ENCODE measurements at regions not wholly inside any gene's neighbourhood (a gene's known extent, or its start where the extent isn't known, plus 50 kb on each side); places are given as distances from the start of the nearest gene placed in this dataset.

DNA sequence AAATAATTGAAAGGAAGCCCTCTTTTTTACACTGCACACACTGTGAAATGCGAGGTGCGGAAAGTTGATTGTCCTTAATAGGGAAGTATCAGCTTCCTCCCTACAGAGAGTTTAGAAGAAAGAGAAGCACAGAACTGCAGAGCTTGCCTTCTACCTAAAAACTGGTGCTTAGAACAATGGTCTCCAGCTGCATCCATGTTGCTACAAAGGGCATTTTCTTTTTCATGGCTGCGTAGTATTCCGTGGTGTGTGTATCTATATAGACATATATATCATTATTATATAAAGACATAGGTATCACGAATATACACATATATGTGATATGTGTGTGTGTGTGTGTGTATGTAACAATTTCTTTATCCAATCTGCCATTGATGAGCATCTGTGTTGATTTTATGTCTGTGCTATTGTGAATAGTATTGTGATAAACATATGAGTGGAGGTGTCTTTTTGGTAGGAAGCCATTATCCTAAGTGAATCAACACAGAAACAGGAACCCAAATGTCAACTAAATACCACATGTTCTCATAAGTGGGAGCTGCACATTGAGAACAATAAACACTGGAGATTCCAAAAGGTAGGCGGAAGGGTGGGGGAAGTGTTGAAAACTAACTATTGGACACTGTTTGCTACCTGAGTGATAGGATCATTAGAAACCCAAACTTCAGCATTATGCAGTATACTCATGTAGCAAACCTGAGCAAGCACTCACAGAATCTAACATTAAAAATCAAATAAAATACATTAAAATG is 290.0 kb upstream of the RUNX1 start:
- peaks cover 0 to 1% (median 0%) of the 10 kb centered on the region in 5 donors for H3K9me3 Mint-ChIP-seq
- Histone ChIP-seq H3K9me3 (ENCODE audit: low read length) (no peaks in the 10 kb centered on the region), H3K27ac (ENCODE audit: low read depth, low read length) (no peak overlapping the region), H3K4me3 (ENCODE audit: low read length) (no peak overlapping the region), H3K27me3 (ENCODE audit: insufficient read depth, low read length, poor library complexity, severe bottlenecking) (no peaks in the 10 kb centered on the region), H3K36me3 (ENCODE audit: insufficient read depth, low read length) (no peaks in the 10 kb centered on the region), H3K4me1 (ENCODE audit: insufficient read depth, low read length) (no peaks in the 10 kb centered on the region)
- POLR2A ChIA-PET, result no interaction called here
- H3K27ac Mint-ChIP-seq, result no peak overlapping the region
- CTCF ChIA-PET, result interaction anchor here (0.8 to 1.0 kb wide), 2 partner anchors 9 to 10 kb away, joined by 3 read pairs; no protein-coding TSS in a partner anchor
- no peak for DNase-seq
- H3K4me1 Mint-ChIP-seq, result peaks cover 10 to 15% (median 14%) of the 10 kb centered on the region in 3 donors
- no peak overlapping the region for H3K4me3 Mint-ChIP-seq
- peaks cover 12 to 18% of the 10 kb centered on the region in 2 donors for H3K27me3 Mint-ChIP-seq
- peaks cover 0 to 4% (median 2%) of the 10 kb centered on the region in 3 donors for H3K36me3 Mint-ChIP-seq

DNA sequence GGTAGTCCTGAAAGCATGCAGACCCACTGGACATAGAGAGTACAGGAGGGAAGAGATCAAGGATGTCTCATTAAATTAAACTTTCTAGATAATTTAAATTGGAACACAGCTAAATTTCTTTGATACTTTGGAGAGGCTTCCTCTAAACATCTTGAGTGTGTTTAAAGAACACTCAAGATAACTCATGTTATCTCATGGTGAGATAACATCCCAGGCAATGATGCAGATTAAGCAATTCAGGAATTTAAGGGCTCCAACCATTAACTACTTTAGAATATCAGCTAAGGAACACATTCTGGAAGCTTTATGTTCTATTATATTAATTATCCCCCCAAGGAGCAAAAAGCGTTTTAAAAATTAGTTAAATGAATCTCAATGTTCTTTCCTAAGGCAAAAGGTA is 289.2 kb upstream of the RUNX1 start:
- ChIA-PET CTCF (interaction anchor here (0.8 to 1.0 kb wide), 2 partner anchors 8 to 10 kb away, joined by 3 read pairs; no protein-coding TSS in a partner anchor), POLR2A (no interaction called here)
- no peaks in the 10 kb centered on the region for H3K9me3 ChIP-seq (ENCODE audit: low read length)
- no peak overlapping the region for H3K4me3 ChIP-seq (ENCODE audit: low read length)
- peaks cover 0 to 1% (median 0%) of the 10 kb centered on the region in 5 donors for H3K9me3 Mint-ChIP-seq
- no peaks in the 10 kb centered on the region for H3K27me3 ChIP-seq (ENCODE audit: insufficient read depth, low read length, poor library complexity, severe bottlenecking)
- H3K27me3 Mint-ChIP-seq, result peaks cover 12 to 18% of the 10 kb centered on the region in 2 donors
- no peak for DNase-seq
- H3K4me3 Mint-ChIP-seq, result no peak overlapping the region
- no peak overlapping the region for H3K27ac Mint-ChIP-seq
- peaks cover 0 to 4% (median 2%) of the 10 kb centered on the region in 3 donors for H3K36me3 Mint-ChIP-seq
- H3K4me1 ChIP-seq (ENCODE audit: insufficient read depth, low read length), result no peaks in the 10 kb centered on the region
- H3K4me1 Mint-ChIP-seq, result peaks cover 9 to 12% (median 11%) of the 10 kb centered on the region in 3 donors
- H3K36me3 ChIP-seq (ENCODE audit: insufficient read depth, low read length), result no peaks in the 10 kb centered on the region
- H3K27ac ChIP-seq (ENCODE audit: low read depth, low read length), result no peak overlapping the region

DNA sequence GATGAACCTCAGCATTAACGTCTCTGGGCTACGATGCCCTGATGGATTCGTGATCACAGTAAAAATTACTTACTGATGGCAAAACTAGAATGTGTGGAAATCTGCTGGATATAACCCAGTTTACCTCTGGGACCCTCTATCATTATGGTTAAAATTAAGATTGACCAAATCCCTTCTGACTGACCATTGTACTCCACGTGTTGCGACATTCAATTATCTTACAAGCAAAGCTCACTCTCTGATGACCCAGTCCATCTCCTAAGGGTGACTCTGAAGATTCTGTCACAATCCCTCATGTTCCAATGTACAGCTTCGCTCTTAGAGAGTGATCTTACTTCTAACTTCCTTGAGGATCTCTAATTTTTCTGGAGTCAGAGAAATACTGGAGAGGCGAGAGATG is 288.5 kb upstream of the RUNX1 start:
- H3K36me3 Mint-ChIP-seq, result peaks cover 0 to 4% (median 2%) of the 10 kb centered on the region in 3 donors
- CTCF ChIA-PET, result interaction anchor here (1.0 kb wide), 1 partner anchor 8 kb away, joined by 3 read pairs; no protein-coding TSS in a partner anchor

DNA sequence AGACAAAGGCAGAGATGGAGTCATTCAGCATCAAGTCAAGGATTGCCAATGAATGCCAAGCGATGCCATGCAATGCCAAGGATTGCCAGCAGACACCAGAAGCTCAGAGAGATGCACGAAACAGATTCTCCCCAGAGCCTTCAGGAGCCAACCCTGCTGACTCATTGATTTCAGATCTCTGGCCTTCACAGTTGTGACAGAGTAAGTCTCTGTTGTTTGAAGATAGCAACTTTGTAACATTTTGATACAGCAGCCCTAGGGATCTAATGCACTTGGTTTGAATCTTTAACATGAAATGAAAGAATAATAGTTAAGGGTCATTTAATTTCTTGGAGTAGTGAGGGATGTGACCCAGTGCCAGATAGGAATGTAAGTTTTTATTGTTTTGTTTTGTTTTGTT is 287.4 kb upstream of the RUNX1 start:
- H3K27ac ChIP-seq (ENCODE audit: low read depth, low read length), result no peak overlapping the region
- H3K27me3 Mint-ChIP-seq, result peaks cover 10 to 21% of the 10 kb centered on the region in 2 donors
- H3K27me3 ChIP-seq (ENCODE audit: insufficient read depth, low read length, poor library complexity, severe bottlenecking), result no peaks in the 10 kb centered on the region
- no peaks in the 10 kb centered on the region for H3K4me1 ChIP-seq (ENCODE audit: insufficient read depth, low read length)
- POLR2A ChIA-PET, result no interaction called here
- no peak overlapping the region for H3K4me3 Mint-ChIP-seq
- no peak overlapping the region for H3K27ac Mint-ChIP-seq
- no peak overlapping the region for H3K4me3 ChIP-seq (ENCODE audit: low read length)
- peaks cover 0 to 7% (median 2%) of the 10 kb centered on the region in 3 donors for H3K36me3 Mint-ChIP-seq
- CTCF ChIA-PET, result no interaction called here
- no peaks in the 10 kb centered on the region for H3K36me3 ChIP-seq (ENCODE audit: insufficient read depth, low read length)
- H3K4me1 Mint-ChIP-seq, result no peaks in the 10 kb centered on the region
- H3K9me3 Mint-ChIP-seq, result peaks cover 0 to 3% (median 0%) of the 10 kb centered on the region in 5 donors
- DNase-seq, result no peak
- H3K9me3 ChIP-seq (ENCODE audit: low read length), result no peaks in the 10 kb centered on the region

More for the DNA sequence above, 288.5 kb upstream of the RUNX1 start:
- Histone ChIP-seq H3K36me3 (ENCODE audit: insufficient read depth, low read length) (no peaks in the 10 kb centered on the region), H3K27me3 (ENCODE audit: insufficient read depth, low read length, poor library complexity, severe bottlenecking) (no peaks in the 10 kb centered on the region), H3K9me3 (ENCODE audit: low read length) (no peaks in the 10 kb centered on the region), H3K27ac (ENCODE audit: low read depth, low read length) (no peak overlapping the region), H3K4me1 (ENCODE audit: insufficient read depth, low read length) (no peaks in the 10 kb centered on the region), H3K4me3 (ENCODE audit: low read length) (no peak overlapping the region)
- POLR2A ChIA-PET, result no interaction called here
- Mint-ChIP-seq H3K27me3 (peaks cover 12 to 22% of the 10 kb centered on the region in 2 donors), H3K27ac (peak overlapping the region in 1 of 8 donors; percentile 17), H3K4me3 (no peak overlapping the region), H3K9me3 (peaks cover 0 to 1% (median 0%) of the 10 kb centered on the region in 5 donors), H3K4me1 (peaks cover 4 to 5% (median 4%) of the 10 kb centered on the region in 3 donors)
- no peak for DNase-seq

DNA sequence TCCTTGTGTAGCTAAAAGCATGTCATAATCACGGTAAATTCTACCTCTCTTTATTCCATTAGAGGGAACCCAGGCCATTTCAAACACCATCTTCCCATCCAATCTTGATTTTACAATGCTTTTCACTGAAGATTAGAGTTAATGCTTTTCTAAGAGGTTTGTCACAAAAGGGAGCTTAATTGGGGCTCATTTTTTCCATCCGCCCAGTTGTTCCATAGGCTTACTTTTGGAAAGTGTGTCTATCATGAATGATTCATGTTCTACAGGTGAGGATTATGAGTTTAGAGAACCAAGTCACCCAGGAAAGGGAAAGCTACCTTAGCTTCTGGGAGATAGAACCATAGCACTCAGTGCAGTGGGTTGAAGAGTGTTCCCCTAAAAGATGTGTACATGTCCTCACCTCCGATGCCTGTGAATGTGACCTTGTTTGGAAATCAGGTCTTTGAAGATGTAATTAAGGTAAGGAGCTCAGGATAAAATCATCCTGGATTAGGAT is 286.9 kb upstream of the RUNX1 start:
- CTCF ChIA-PET, result no interaction called here
- POLR2A ChIA-PET, result no interaction called here
- Mint-ChIP-seq H3K4me1 (no peaks in the 10 kb centered on the region), H3K9me3 (peaks cover 0 to 5% (median 0%) of the 10 kb centered on the region in 5 donors), H3K4me3 (no peak overlapping the region), H3K27ac (no peak overlapping the region), H3K27me3 (peaks cover 8 to 21% of the 10 kb centered on the region in 2 donors), H3K36me3 (peaks cover 0 to 12% (median 2%) of the 10 kb centered on the region in 3 donors)
- Histone ChIP-seq H3K9me3 (ENCODE audit: low read length) (no peaks in the 10 kb centered on the region), H3K4me3 (ENCODE audit: low read length) (no peak overlapping the region), H3K27me3 (ENCODE audit: insufficient read depth, low read length, poor library complexity, severe bottlenecking) (no peaks in the 10 kb centered on the region), H3K27ac (ENCODE audit: low read depth, low read length) (no peak overlapping the region), H3K4me1 (ENCODE audit: insufficient read depth, low read length) (no peaks in the 10 kb centered on the region), H3K36me3 (ENCODE audit: insufficient read depth, low read length) (no peaks in the 10 kb centered on the region)
- no peak for DNase-seq

DNA sequence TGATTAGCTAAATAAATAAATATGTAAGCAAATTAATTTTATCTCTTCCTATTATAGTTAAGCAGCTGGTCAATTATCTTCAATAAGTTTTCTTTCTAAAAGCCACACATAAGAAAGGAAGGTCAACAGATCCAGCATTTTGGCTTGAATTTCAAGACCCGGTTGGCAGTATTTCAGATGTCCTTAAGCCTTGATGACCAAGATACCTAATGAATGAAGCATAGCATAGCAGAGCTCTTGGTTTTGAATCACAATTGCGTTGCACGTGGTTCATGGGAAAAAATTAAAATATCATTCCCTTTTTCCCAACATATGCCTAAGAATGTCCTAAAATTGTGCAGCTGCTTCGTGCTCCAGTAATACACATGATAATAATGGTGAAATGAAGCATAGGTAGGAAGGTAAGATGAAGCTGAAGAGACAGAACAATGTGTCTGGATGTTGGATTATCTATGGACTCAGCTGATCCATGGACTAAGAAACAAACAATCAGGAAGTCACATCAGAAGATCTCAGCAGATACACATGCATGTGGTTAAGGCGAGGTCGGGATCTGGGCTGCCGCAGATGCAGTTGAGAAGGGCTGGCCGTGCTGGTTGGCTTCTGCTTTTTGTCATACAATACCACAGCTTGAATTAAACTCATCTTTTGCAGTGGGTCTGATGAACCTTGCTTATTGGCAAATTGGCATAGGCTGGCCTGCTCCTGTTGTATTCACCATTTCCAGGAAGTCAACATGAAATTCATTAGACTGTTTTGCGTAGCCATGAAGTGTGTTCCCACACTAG is 284.9 kb upstream of the RUNX1 start:
- peaks cover 0 to 5% (median 0%) of the 10 kb centered on the region in 5 donors for H3K9me3 Mint-ChIP-seq
- Histone ChIP-seq H3K4me1 (ENCODE audit: insufficient read depth, low read length) (no peaks in the 10 kb centered on the region), H3K27me3 (ENCODE audit: insufficient read depth, low read length, poor library complexity, severe bottlenecking) (no peaks in the 10 kb centered on the region), H3K27ac (ENCODE audit: low read depth, low read length) (no peak overlapping the region), H3K4me3 (ENCODE audit: low read length) (no peak overlapping the region), H3K36me3 (ENCODE audit: insufficient read depth, low read length) (no peaks in the 10 kb centered on the region), H3K9me3 (ENCODE audit: low read length) (no peaks in the 10 kb centered on the region)
- H3K36me3 Mint-ChIP-seq, result peaks cover 0 to 13% (median 2%) of the 10 kb centered on the region in 3 donors
- CTCF ChIA-PET, result no interaction called here
- H3K27me3 Mint-ChIP-seq, result peaks cover 2 to 21% of the 10 kb centered on the region in 2 donors
- no peak overlapping the region for H3K27ac Mint-ChIP-seq
- no peaks in the 10 kb centered on the region for H3K4me1 Mint-ChIP-seq
- DNase-seq, result no peak
- POLR2A ChIA-PET, result no interaction called here
- no peak overlapping the region for H3K4me3 Mint-ChIP-seq

DNA sequence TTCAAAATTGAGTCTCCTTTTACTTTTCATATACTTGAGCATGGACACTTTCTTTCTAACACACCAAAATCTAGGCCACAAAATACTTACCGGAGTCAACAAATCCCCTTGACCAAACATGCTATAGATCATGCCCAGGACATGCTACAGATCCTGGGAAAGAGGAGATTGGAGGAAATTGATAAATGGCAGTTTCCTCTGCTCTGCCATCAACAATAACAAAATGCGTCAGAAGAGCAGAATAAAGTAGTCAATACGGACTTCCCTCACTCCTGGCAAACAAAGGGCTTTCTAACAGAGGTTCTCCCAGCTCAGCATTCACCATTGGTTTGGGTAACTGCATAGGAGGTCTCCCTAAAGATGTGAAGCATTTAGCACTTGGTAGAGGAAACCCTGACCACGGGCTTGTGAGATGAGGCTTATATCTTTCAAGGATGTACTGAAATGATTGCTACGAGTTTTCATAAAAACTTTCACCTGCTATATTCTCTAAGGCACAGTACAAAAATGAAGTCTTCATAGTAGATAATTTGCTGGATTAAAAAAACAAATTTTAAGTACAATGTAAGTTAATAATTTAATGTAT is 283.8 kb upstream of the RUNX1 start:
- Mint-ChIP-seq H3K4me1 (no peaks in the 10 kb centered on the region), H3K27me3 (peaks cover 6 to 15% of the 10 kb centered on the region in 2 donors), H3K36me3 (peaks cover 0 to 10% (median under 1%) of the 10 kb centered on the region in 3 donors), H3K4me3 (no peak overlapping the region), H3K9me3 (peaks cover 0 to 4% (median 0%) of the 10 kb centered on the region in 5 donors), H3K27ac (peak overlapping the region in 1 of 8 donors; percentile 22)
- POLR2A ChIA-PET, result no interaction called here
- no peaks in the 10 kb centered on the region for H3K27me3 ChIP-seq (ENCODE audit: insufficient read depth, low read length, poor library complexity, severe bottlenecking)
- no peaks in the 10 kb centered on the region for H3K9me3 ChIP-seq (ENCODE audit: low read length)
- H3K27ac ChIP-seq (ENCODE audit: low read depth, low read length), result no peak overlapping the region
- no peak for DNase-seq
- CTCF ChIA-PET, result no interaction called here
- H3K4me3 ChIP-seq (ENCODE audit: low read length), result no peak overlapping the region
- no peaks in the 10 kb centered on the region for H3K36me3 ChIP-seq (ENCODE audit: insufficient read depth, low read length)
- no peaks in the 10 kb centered on the region for H3K4me1 ChIP-seq (ENCODE audit: insufficient read depth, low read length)

Measured in CD8-positive, alpha-beta memory T cell (primary cell).